ENCODE measurements at regions not wholly inside any gene's neighbourhood (a gene's known extent, or its start where the extent isn't known, plus 50 kb on each side); places are given as distances from the start of the nearest gene placed in this dataset.

- no peaks in the 10 kb centered on the region for H3K27me3 ChIP-seq (ENCODE audit: control insufficient read depth, insufficient read depth, low read length)
Measured at GRCh38 chr5:85484982-85485574, 1100.4 kb upstream of the EDIL3 start.

GRCh38 chr5:85488295-85488694, 1103.6 kb upstream of the EDIL3 start:
- Histone ChIP-seq H3K4me3 (ENCODE audit: low read length) (no peak overlapping the region), H3K36me3 (ENCODE audit: control insufficient read depth, insufficient read depth, low read length) (no peaks in the 10 kb centered on the region), H3K4me1 (ENCODE audit: control insufficient read depth, insufficient read depth, low read length) (no peaks in the 10 kb centered on the region), H3K9me3 (ENCODE audit: control insufficient read depth, low read length) (no peaks in the 10 kb centered on the region), H3K9ac (ENCODE audit: low read length) (no peak overlapping the region), H3K27me3 (ENCODE audit: control insufficient read depth, insufficient read depth, low read length) (no peaks in the 10 kb centered on the region)

More at GRCh38 chr5:85484982-85485574, 1100.4 kb upstream of the EDIL3 start:
- Histone ChIP-seq H3K4me1 (ENCODE audit: control insufficient read depth, insufficient read depth, low read length) (no peaks in the 10 kb centered on the region), H3K9me3 (ENCODE audit: control insufficient read depth, low read length) (no peaks in the 10 kb centered on the region), H3K4me3 (ENCODE audit: low read length) (no peak overlapping the region), H3K36me3 (ENCODE audit: control insufficient read depth, insufficient read depth, low read length) (no peaks in the 10 kb centered on the region), H3K9ac (ENCODE audit: low read length) (no peak overlapping the region)

GRCh38 chr5:85500869-85501268, 1116.2 kb upstream of the EDIL3 start:
- Histone ChIP-seq H3K27me3 (ENCODE audit: control insufficient read depth, insufficient read depth, low read length) (no peaks in the 10 kb centered on the region), H3K4me3 (ENCODE audit: low read length) (no peak overlapping the region), H3K9me3 (ENCODE audit: control insufficient read depth, low read length) (no peaks in the 10 kb centered on the region), H3K4me1 (ENCODE audit: control insufficient read depth, insufficient read depth, low read length) (no peaks in the 10 kb centered on the region), H3K9ac (ENCODE audit: low read length) (no peak overlapping the region), H3K36me3 (ENCODE audit: control insufficient read depth, insufficient read depth, low read length) (no peaks in the 10 kb centered on the region)

- no peaks in the 10 kb centered on the region for H3K9me3 ChIP-seq (ENCODE audit: control insufficient read depth, low read length)
- H3K9ac ChIP-seq (ENCODE audit: low read length), result no peak overlapping the region
- H3K27me3 ChIP-seq (ENCODE audit: control insufficient read depth, insufficient read depth, low read length), result no peaks in the 10 kb centered on the region
- no peaks in the 10 kb centered on the region for H3K4me1 ChIP-seq (ENCODE audit: control insufficient read depth, insufficient read depth, low read length)
- H3K4me3 ChIP-seq (ENCODE audit: low read length), result no peak overlapping the region
- H3K36me3 ChIP-seq (ENCODE audit: control insufficient read depth, insufficient read depth, low read length), result no peaks in the 10 kb centered on the region
Measured at GRCh38 chr5:85512896-85513295, 1104.8 kb upstream of the COX7C start.

GRCh38 chr5:85515588-85515987, 1102.2 kb upstream of the COX7C start:
- Histone ChIP-seq H3K4me3 (ENCODE audit: low read length) (no peak overlapping the region), H3K4me1 (ENCODE audit: control insufficient read depth, insufficient read depth, low read length) (no peaks in the 10 kb centered on the region), H3K9ac (ENCODE audit: low read length) (no peak overlapping the region), H3K27me3 (ENCODE audit: control insufficient read depth, insufficient read depth, low read length) (no peaks in the 10 kb centered on the region), H3K9me3 (ENCODE audit: control insufficient read depth, low read length) (no peaks in the 10 kb centered on the region), H3K36me3 (ENCODE audit: control insufficient read depth, insufficient read depth, low read length) (no peaks in the 10 kb centered on the region)

GRCh38 chr5:85517386-85517785, 1100.4 kb upstream of the COX7C start:
- H3K4me3 ChIP-seq (ENCODE audit: low read length), result no peak overlapping the region
- H3K27me3 ChIP-seq (ENCODE audit: control insufficient read depth, insufficient read depth, low read length), result no peaks in the 10 kb centered on the region
- no peaks in the 10 kb centered on the region for H3K4me1 ChIP-seq (ENCODE audit: control insufficient read depth, insufficient read depth, low read length)
- no peak overlapping the region for H3K9ac ChIP-seq (ENCODE audit: low read length)
- no peaks in the 10 kb centered on the region for H3K36me3 ChIP-seq (ENCODE audit: control insufficient read depth, insufficient read depth, low read length)
- no peaks in the 10 kb centered on the region for H3K9me3 ChIP-seq (ENCODE audit: control insufficient read depth, low read length)

GRCh38 chr5:85533341-85534047, 1084.2 kb upstream of the COX7C start:
- no peaks in the 10 kb centered on the region for H3K36me3 ChIP-seq (ENCODE audit: control insufficient read depth, insufficient read depth, low read length)
- no peak overlapping the region for H3K9ac ChIP-seq (ENCODE audit: low read length)
- no peaks in the 10 kb centered on the region for H3K27me3 ChIP-seq (ENCODE audit: control insufficient read depth, insufficient read depth, low read length)
- H3K4me1 ChIP-seq (ENCODE audit: control insufficient read depth, insufficient read depth, low read length), result no peaks in the 10 kb centered on the region
- H3K9me3 ChIP-seq (ENCODE audit: control insufficient read depth, low read length), result no peaks in the 10 kb centered on the region
- H3K4me3 ChIP-seq (ENCODE audit: low read length), result no peak overlapping the region

- Histone ChIP-seq H3K36me3 (ENCODE audit: control insufficient read depth, insufficient read depth, low read length) (no peaks in the 10 kb centered on the region), H3K9me3 (ENCODE audit: control insufficient read depth, low read length) (no peaks in the 10 kb centered on the region), H3K9ac (ENCODE audit: low read length) (no peak overlapping the region), H3K27me3 (ENCODE audit: control insufficient read depth, insufficient read depth, low read length) (no peaks in the 10 kb centered on the region), H3K4me3 (ENCODE audit: low read length) (no peak overlapping the region), H3K4me1 (ENCODE audit: control insufficient read depth, insufficient read depth, low read length) (no peaks in the 10 kb centered on the region)
Measured at GRCh38 chr5:85538362-85538761, 1079.4 kb upstream of the COX7C start.

GRCh38 chr5:85545129-85545528, 1072.6 kb upstream of the COX7C start:
- no peaks in the 10 kb centered on the region for H3K27me3 ChIP-seq (ENCODE audit: control insufficient read depth, insufficient read depth, low read length)
- no peaks in the 10 kb centered on the region for H3K36me3 ChIP-seq (ENCODE audit: control insufficient read depth, insufficient read depth, low read length)
- no peak overlapping the region for H3K4me3 ChIP-seq (ENCODE audit: low read length)
- H3K4me1 ChIP-seq (ENCODE audit: control insufficient read depth, insufficient read depth, low read length), result no peaks in the 10 kb centered on the region
- H3K9me3 ChIP-seq (ENCODE audit: control insufficient read depth, low read length), result no peaks in the 10 kb centered on the region
- H3K9ac ChIP-seq (ENCODE audit: low read length), result no peak overlapping the region

- Histone ChIP-seq H3K4me3 (ENCODE audit: low read length) (no peak overlapping the region), H3K36me3 (ENCODE audit: control insufficient read depth, insufficient read depth, low read length) (no peaks in the 10 kb centered on the region), H3K27me3 (ENCODE audit: control insufficient read depth, insufficient read depth, low read length) (no peaks in the 10 kb centered on the region), H3K4me1 (ENCODE audit: control insufficient read depth, insufficient read depth, low read length) (no peaks in the 10 kb centered on the region), H3K9ac (ENCODE audit: low read length) (no peak overlapping the region), H3K9me3 (ENCODE audit: control insufficient read depth, low read length) (no peaks in the 10 kb centered on the region)
Measured at GRCh38 chr5:85549229-85549628, 1068.5 kb upstream of the COX7C start.

GRCh38 chr5:85549836-85550599, 1067.7 kb upstream of the COX7C start:
- Histone ChIP-seq H3K4me1 (ENCODE audit: control insufficient read depth, insufficient read depth, low read length) (no peaks in the 10 kb centered on the region), H3K27me3 (ENCODE audit: control insufficient read depth, insufficient read depth, low read length) (no peaks in the 10 kb centered on the region), H3K36me3 (ENCODE audit: control insufficient read depth, insufficient read depth, low read length) (no peaks in the 10 kb centered on the region), H3K9me3 (ENCODE audit: control insufficient read depth, low read length) (no peaks in the 10 kb centered on the region), H3K9ac (ENCODE audit: low read length) (no peak overlapping the region), H3K4me3 (ENCODE audit: low read length) (no peak overlapping the region)

- Histone ChIP-seq H3K4me3 (ENCODE audit: low read length) (no peak overlapping the region), H3K9me3 (ENCODE audit: control insufficient read depth, low read length) (no peaks in the 10 kb centered on the region), H3K9ac (ENCODE audit: low read length) (no peak overlapping the region), H3K4me1 (ENCODE audit: control insufficient read depth, insufficient read depth, low read length) (no peaks in the 10 kb centered on the region), H3K27me3 (ENCODE audit: control insufficient read depth, insufficient read depth, low read length) (no peaks in the 10 kb centered on the region), H3K36me3 (ENCODE audit: control insufficient read depth, insufficient read depth, low read length) (no peaks in the 10 kb centered on the region)
Measured at GRCh38 chr5:85556464-85556863, 1061.3 kb upstream of the COX7C start.

Data from mucosa of stomach (tissue), 1 donor.